GM21529 (cell line): ENCODE measurements at regions not wholly inside any gene's neighbourhood (a gene's known extent, or its start where the extent isn't known, plus 50 kb on each side); places are given as distances from the start of the nearest gene placed in this dataset.

Experiments
- ATAC-seq: cut with Tn5 transposase; IDR thresholded peaks from one replicate; pipeline ENCODE4 v1.9.1; 2021; ENCODE audit not compliant: unreplicated experiment

DNA sequence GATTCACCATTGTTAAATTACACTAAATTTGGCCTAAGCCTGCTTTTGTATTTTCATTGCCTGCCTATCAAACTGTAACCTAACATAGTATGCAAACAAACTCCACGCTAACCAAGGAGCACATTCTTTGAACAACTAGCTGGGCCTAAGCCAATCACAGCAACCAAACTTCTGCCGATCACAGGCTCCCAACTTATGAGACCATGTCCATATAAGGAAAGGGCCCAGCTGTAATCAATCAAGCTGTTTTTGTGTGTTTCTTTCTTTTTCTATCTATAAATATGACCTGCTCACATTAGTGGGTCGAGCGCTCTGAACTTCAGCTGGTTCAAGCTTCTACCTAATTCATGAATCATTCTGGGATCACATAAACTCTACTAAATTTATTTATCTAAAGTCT, 473.6 kb downstream of the SI start:
- no peak for ATAC-seq

GRCh38 chr3:164577667-164578210, 500.6 kb downstream of the SI start:
- ATAC-seq = no peak

DNA sequence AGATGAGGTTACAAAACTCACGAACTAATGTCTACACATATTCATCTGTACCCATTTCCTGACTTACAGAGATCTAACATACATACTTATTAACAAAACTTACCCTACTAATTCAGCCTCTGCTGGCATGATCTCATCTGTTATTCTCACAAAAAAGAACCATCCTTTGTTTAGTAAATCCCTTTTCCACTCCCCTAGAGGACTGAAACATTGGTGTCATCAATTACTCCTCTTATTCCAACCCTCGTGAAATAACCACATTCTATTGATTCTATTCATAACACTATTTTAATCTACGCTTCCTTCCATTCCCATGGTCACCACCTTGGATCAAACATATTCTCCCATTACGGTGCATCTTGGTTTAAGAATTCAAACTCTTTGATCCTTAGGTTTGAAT, 505.9 kb downstream of the SI start:
- no peak for ATAC-seq

DNA sequence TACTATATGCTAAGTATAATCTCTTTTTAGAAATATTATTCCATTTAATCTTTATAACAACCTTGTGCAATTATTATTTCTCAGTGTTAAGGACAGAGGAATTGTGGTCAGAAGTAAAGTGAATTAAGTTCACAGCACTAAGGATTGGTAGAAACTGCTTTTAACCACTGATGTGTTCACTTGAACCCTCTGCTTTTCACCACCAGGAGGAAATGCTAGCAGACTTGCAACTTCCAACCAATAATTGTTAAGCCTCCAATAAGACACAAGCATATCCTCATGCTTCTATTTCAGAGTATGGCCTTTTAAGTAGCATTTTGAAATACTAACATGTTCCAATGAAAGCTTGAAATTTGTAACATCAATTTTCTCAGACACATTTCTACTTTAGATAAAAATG, 527.4 kb downstream of the SI start:
- no peak for ATAC-seq

DNA sequence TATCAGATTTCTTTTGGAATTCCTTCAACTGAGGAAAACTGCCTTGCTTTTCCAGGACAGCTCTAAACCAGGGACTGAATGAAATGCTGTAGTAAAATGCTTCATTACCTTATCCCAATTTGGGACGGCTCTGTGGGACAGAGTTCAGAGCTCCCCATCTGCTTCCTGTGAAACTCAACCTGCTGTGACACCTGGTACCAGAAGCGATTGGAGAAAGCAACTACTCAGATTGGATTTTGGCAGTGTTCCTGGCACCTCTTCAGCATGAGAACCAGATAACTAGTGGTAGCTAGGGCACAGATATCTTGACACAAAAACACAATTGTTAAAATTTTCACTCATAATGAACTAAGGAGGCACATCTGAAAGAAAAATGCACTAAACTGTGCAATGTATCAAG, 539.1 kb downstream of the SI start:
- no peak for ATAC-seq

DNA sequence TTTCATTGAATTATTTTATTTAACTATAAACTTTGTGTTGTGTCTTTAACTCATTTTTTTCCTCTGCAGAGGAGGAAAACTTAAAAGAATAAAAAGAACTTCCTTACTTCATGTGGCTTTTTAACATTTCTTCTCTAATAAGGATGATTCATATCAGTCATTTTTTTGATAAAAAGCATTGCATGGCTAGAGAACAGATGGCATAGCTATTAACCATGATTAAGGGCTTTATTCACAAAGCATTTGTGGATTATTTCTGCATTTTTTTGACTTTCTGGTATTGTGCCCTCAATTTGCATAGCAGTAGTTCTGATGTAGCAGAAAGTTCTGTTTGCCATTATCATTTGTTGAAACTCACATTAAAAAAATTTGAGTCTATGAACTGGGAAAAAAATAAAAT, 540.8 kb downstream of the SI start:
- ATAC-seq = no peak

DNA sequence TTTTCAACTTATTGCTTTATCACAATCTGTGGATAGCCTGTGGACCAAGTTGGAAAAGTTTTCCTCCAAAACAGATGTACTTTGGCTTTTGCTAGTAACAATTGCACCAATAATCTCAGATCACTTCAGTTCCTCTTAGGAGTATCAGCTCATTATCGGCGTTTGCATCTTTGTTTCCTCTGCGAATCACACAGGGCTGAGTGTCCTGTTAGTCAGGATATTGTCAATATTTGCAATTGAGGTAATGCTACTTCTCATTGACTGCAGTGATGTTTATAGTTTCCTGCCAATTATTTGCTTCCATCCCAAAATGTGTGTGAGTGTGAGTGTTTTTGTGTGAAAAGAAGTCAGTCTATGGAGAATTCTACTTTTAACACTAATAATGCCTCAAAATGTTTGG, 545.0 kb downstream of the SI start:
- ATAC-seq = no peak

- ATAC-seq = no peak
Measured at GRCh38 chr3:164526250-164526649, 552.0 kb downstream of the SI start.

DNA sequence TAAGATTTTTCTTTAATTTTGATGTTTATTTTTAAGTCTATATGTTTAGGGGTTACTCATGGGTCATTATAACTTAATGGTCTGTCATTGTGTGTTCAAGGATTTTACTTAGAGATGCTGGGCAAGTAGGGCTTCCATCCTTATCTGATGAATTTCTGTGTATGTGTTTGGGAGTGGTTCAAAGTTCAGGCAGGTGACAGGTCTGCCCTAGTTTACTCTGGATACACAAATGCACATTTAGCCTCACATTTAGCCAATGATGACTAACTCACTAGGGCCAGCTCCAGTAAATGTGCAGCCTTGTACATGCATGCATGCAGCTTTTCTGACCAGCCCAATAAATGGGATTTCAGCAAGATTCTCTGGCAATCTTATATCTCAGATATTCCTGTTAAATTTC, 554.1 kb downstream of the SI start:
- no peak for ATAC-seq

GRCh38 chr3:164522073-164522763, 556.1 kb downstream of the SI start:
- ATAC-seq = no peak

- no peak for ATAC-seq
Measured at GRCh38 chr3:164521644-164522043, 556.7 kb downstream of the SI start.

DNA sequence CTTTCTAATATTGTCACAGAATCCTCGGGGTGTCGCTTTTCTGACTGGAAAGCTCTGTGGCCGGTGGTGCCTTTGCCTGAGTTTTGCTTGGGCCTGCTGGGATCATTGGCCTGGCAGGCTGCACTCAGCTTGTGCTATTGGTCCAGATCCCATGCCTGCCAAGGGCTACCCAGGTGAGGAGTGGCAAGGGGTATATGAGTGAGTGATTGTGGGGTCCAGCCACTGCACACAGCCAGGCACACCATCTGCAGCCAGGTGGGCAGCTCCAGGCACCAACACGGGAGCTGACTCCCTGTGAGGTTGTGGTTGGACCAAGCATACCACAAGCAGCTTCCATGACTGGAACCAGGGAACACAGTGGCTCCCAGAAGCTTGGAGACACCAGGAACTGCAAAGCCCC, 557.2 kb downstream of the SI start:
- no peak for ATAC-seq

- ATAC-seq = no peak
Measured at GRCh38 chr3:164515256-164515655, 563.0 kb downstream of the SI start.

DNA sequence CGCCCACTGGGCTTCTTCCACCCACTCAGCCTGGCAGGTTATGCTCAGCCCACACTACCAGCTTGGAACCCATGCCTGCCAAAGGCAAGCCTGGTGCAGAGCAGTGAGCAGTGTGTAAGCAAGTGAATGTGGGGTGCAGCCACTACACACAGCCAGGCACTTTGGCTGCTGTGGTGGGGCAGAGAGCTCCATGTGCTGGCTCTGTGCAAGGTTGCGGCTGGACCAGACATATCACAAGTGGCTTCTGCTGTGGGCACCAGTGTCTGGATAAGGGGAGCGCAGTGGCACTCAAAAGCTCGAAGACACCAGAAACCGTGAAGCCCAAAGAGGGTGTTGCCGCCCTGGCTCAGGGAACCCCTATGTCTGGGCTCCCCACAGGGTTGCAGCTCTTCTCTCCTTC, 563.7 kb downstream of the SI start:
- no peak for ATAC-seq

- no peak for ATAC-seq
Measured at GRCh38 chr3:164507886-164508285, 570.4 kb downstream of the SI start.

GRCh38 chr3:164498917-164499316, 579.4 kb downstream of the SI start:
- ATAC-seq = no peak

DNA sequence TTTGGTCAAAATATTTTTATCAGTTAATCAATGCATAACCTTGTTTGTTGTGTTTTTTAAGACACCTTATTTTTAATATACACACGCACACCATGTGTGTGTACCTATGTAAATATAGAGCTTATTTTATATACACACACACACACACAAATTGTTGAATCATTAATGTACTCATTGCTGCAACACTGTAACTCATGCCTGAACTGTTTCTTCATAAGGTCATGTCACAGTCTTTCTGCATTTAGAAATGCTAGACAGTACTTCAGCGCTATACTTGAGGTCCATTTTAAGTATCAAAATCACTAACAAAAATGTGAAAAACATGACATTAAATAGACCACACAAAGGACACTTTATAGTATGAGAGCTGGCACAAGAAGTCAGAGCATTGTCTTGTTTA, 589.4 kb downstream of the SI start:
- no peak for ATAC-seq

GRCh38 chr3:164486150-164486549, 592.1 kb downstream of the SI start:
- no peak for ATAC-seq

DNA sequence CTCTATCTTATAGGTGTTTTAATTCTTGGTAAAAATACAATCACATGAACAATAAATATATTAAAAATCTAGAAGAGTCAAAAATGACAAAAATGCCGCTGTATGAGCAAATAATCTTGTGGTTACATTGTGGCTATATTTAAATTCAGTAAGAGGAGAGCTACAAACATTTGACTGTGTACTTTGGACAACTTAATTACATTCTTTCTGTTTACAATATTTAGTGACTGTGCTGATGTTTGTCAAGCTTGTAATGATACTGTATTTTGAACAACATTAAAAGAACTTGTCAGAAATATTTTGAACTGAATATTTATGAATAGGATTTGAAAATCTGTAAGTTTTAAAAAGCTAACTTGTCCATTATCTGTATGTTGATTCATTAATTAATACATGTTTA, 598.3 kb downstream of the SI start:
- no peak for ATAC-seq

GRCh38 chr3:164479406-164479805, 598.9 kb downstream of the SI start:
- ATAC-seq = no peak

GRCh38 chr3:164478323-164478722, 600.0 kb downstream of the SI start:
- ATAC-seq = no peak

GRCh38 chr3:164477403-164477802, 600.9 kb downstream of the SI start:
- no peak for ATAC-seq

DNA sequence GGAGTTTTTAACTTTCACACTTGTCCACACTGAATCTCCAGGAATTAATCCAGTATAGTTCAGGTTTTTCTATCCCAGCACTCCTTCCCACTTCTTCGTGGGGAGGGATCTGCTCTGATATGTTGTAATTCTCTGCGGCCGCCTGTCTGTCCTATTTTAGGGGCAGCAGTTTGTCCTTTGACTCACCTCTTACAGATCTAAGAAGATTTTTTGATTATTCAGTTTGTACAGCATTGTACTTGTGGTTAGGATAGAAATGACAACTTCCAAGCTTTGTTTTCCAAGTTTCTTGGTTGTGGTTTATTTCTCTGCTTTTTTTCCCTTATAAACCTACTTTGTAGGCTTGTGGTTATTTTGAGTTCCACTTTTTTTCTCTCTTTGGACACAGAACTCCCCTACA, 601.7 kb downstream of the SI start:
- ATAC-seq = no peak
